Endothelial cell of umbilical vein (primary cell): ENCODE measurements at regions not wholly inside any gene's neighbourhood (a gene's known extent, or its start where the extent isn't known, plus 50 kb on each side); places are given as distances from the start of the nearest gene placed in this dataset.

Experiments used
- BruUV-seq: library from RNA; stranded (reverse); fragments of 400-500 nt; replicated peaks from 2 replicates; lab custom pipeline; 2021; lab: Mats Ljungman, UMichigan
- CTCF ChIA-PET: fragments of 300-600, 350-600 bp; sonication (Branson Sonifier 250); formaldehyde crosslinking; loops from one replicate; lab custom pipeline; 2021; ENCODE audit warnings: antibody characterized with exemption, inconsistent platforms; lab: Charles Lee
- POLR2A ChIA-PET: fragments of 300-600, 350-600 bp; sonication (Branson Sonifier 250); formaldehyde crosslinking; loops from one replicate; lab custom pipeline; 2021; ENCODE audit warnings: antibody characterized with exemption, inconsistent platforms; lab: Charles Lee
- DNase-seq: peaks from one replicate; pipeline ENCODE4 v3.0.0-alpha.2; 2011; ENCODE audit warnings: low read depth, low spot score
- FAIRE-seq: peaks from 2 replicates; lab custom pipeline; 2011; peaks lifted over from hg19 to GRCh38; lab: Jason Lieb, UNC
- H2AFZ ChIP-seq: 2 replicates; pipeline ENCODE4 v1.6.0; 2012; ENCODE audit warnings: low read depth, low read length, control low read depth, inconsistent platforms
- H3K27ac ChIP-seq: 2 replicates; pipeline ENCODE4 v1.5.1; 2011; ENCODE audit warnings: low read depth, mild to moderate bottlenecking, control low read depth, low read length, moderate library complexity; ENCODE audit not compliant: insufficient read depth
- H3K27me3 ChIP-seq, 2 experiments: 2 replicates each; pipeline versions ENCODE4 v1.6.0 to v1.6.1; 2011; ENCODE audit warnings: low read length in 2 of 2, mixed read lengths in 1 of 2; ENCODE audit not compliant: control insufficient read depth in 2 of 2, insufficient read depth in 2 of 2
- H3K36me3 ChIP-seq, 2 experiments: 2 replicates in 1 of 2; 3 replicates in 1 of 2; pipeline ENCODE4 v1.5.1; 2011; ENCODE audit warnings: low read length in 2 of 2, mild to moderate bottlenecking in 1 of 2, moderate library complexity in 1 of 2; ENCODE audit not compliant: control insufficient read depth in 2 of 2, insufficient read depth in 2 of 2; ENCODE audit errors: extremely low read depth in 1 of 2
- H3K4me1 ChIP-seq: 3 replicates; pipeline ENCODE4 v1.5.1; 2011; ENCODE audit warnings: mild to moderate bottlenecking, low read length; ENCODE audit not compliant: control insufficient read depth, insufficient read depth; ENCODE audit errors: extremely low read depth
- H3K4me2 ChIP-seq: 2 replicates; pipeline ENCODE4 v1.6.1; 2011; ENCODE audit warnings: low read length, control low read depth, mixed read lengths; ENCODE audit not compliant: insufficient read depth
- H3K4me3 ChIP-seq, 3 experiments: fragments of 200-600 bp in 1 of 3; sonication (generic), shearing (Covaris generic) in 1 of 3; replicated peaks in 1 of 3; 2 replicates each; pipeline ENCODE4 v1.5.1; 2011 to 2016; ENCODE audit warnings: control low read depth in 3 of 3, low read length in 3 of 3, mild to moderate bottlenecking in 2 of 3, inconsistent platforms in 1 of 3, low read depth in 1 of 3, moderate library complexity in 1 of 3; ENCODE audit not compliant: insufficient read depth in 1 of 3
- H3K79me2 ChIP-seq: 2 replicates; pipeline ENCODE4 v1.6.0; 2012; ENCODE audit warnings: low read length, inconsistent platforms; ENCODE audit not compliant: control insufficient read depth, insufficient read depth
- H3K9ac ChIP-seq: replicated peaks from 2 replicates; pipeline ENCODE3; 2011; ENCODE audit warnings: low read length, control low read depth; ENCODE audit not compliant: insufficient read depth; ENCODE audit errors: extremely low read depth
- H3K9me1 ChIP-seq: replicated peaks from 3 replicates; pipeline ENCODE4 v1.6.0; 2011; ENCODE audit warnings: mild to moderate bottlenecking, low read length; ENCODE audit not compliant: control insufficient read depth, insufficient read depth; ENCODE audit errors: extremely low read depth
- H3K9me3 ChIP-seq: replicated peaks from 2 replicates; pipeline ENCODE4 v1.5.1; 2012; ENCODE audit warnings: low read length, inconsistent platforms; ENCODE audit not compliant: control insufficient read depth, insufficient read depth
- H4K20me1 ChIP-seq: replicated peaks from 2 replicates; pipeline ENCODE3; 2011; ENCODE audit warnings: mild to moderate bottlenecking, low read length; ENCODE audit not compliant: control insufficient read depth, insufficient read depth; ENCODE audit errors: extremely low read depth
- CTCF ChIP-seq, 2 donors: IDR thresholded peaks; 1 replicate in 1 of 2; 2 replicates in 1 of 2; pipeline ENCODE4 v1.5.1; 2011; ENCODE audit warnings: low read length in 2 of 2, mild to moderate bottlenecking in 2 of 2, moderate library complexity in 2 of 2, control low read depth in 1 of 2, inconsistent platforms in 1 of 2, low read depth in 1 of 2; ENCODE audit not compliant: insufficient read depth in 1 of 2; ENCODE audit errors: extremely low read depth in 1 of 2
- EZH2 ChIP-seq: IDR thresholded peaks from 2 replicates; pipeline ENCODE4 v1.6.1; 2012; ENCODE audit warnings: borderline replicate concordance, low read depth, mild to moderate bottlenecking, moderate library complexity, low read length, inconsistent platforms; ENCODE audit not compliant: severe bottlenecking
- FOS ChIP-seq: IDR thresholded peaks from 2 replicates; pipeline ENCODE4 v1.6.1; 2011; ENCODE audit warnings: mild to moderate bottlenecking, low read length, moderate library complexity, borderline replicate concordance; ENCODE audit not compliant: insufficient read depth
- GATA2 ChIP-seq: IDR thresholded peaks from 2 replicates; pipeline ENCODE4 v1.7.0; 2011; ENCODE audit warnings: low read depth, mild to moderate bottlenecking, moderate library complexity, mixed read lengths, low read length; ENCODE audit not compliant: insufficient read length, insufficient read depth
- JUN ChIP-seq: IDR thresholded peaks from 2 replicates; pipeline ENCODE4 v1.6.1; 2011; ENCODE audit warnings: borderline replicate concordance, low read depth; ENCODE audit not compliant: insufficient read length, insufficient read depth
- MAX ChIP-seq: IDR thresholded peaks from 2 replicates; pipeline ENCODE4 v1.6.1; 2011; ENCODE audit not compliant: insufficient read depth, insufficient read length
- MYC ChIP-seq: IDR thresholded peaks from one replicate; pipeline ENCODE4 v1.6.1; 2011; ENCODE audit warnings: mild to moderate bottlenecking, low read depth, low read length
- POLR2A ChIP-seq: IDR thresholded peaks from 2 replicates; pipeline ENCODE4 v1.6.1; 2012; ENCODE audit warnings: low read depth, mild to moderate bottlenecking, control low read depth, low read length
- POLR2AphosphoS5 ChIP-seq: IDR thresholded peaks from 2 replicates; pipeline ENCODE4 v1.6.1; 2012; ENCODE audit warnings: low read depth, mild to moderate bottlenecking, control low read depth, low read length, moderate library complexity; ENCODE audit not compliant: insufficient read depth
- dilution Hi-C: fragments of 300-500 bp; cut with MboI; formaldehyde crosslinking; loops from one replicate; pipeline ENCODE4 v1.15.0; 2019; ENCODE audit warnings: low sequenced_read_pairs; ENCODE audit not compliant: extremely low pct_ligation_motif_present
- intact Hi-C: fragments of 100-400 bp; cut with micrococcal nuclease; formaldehyde crosslinking; loops from one replicate; pipeline ENCODE4 v1.10.0; 2022

GRCh38 chr2:136361521-136361920 lies 243.6 kb upstream of the CXCR4 start:
- ChIA-PET POLR2A (no interaction called here), CTCF (no interaction called here)
- H3K4me2 ChIP-seq = no peak overlapping the region
- no peaks in the 10 kb centered on the region for H3K79me2 ChIP-seq
- FAIRE-seq = no peak
- no peak overlapping the region for H3K27ac ChIP-seq
- peaks cover 0 to 4% of the 10 kb centered on the region in 2 experiments for H3K27me3 ChIP-seq
- no peaks in the 10 kb centered on the region for H3K4me1 ChIP-seq
- TF ChIP-seq GATA2 = no peak
- TF ChIP-seq MAX = no peak
- TF ChIP-seq JUN = no peak
- TF ChIP-seq CTCF (IDR thresholded peaks at IDR 0.05; ENCODE audit: extremely low read depth in 1 of 2, insufficient read depth in 1 of 2, low read depth in 1 of 2, low read length in 2 of 2) = no peak
- TF ChIP-seq POLR2AphosphoS5 = no peak
- TF ChIP-seq EZH2 = no peak
- TF ChIP-seq POLR2A = no peak
- no peak for TF ChIP-seq FOS
- TF ChIP-seq MYC = no peak
- H3K36me3 ChIP-seq = no peaks in the 10 kb centered on the region
- BruUV-seq = no TSS peak
- no peaks in the 10 kb centered on the region for H3K9me3 ChIP-seq
- no peaks in the 10 kb centered on the region for H3K9me1 ChIP-seq
- intact Hi-C loops = no loop called here
- no peak overlapping the region for H3K9ac ChIP-seq
- no peak overlapping the region for H2AFZ ChIP-seq
- dilution Hi-C loops = no loop called here
- no peak overlapping the region for H3K4me3 ChIP-seq
- DNase-seq = no peak
- H4K20me1 ChIP-seq = no peaks in the 10 kb centered on the region
